Activated CD8-positive, alpha-beta memory T cell treated with anti-CD3 and anti-CD28 coated beads, Interleukin-2, amount 10 ng/mL, durations not matched to agents 7 days and 5 days (primary cell): ENCODE measurements at regions not wholly inside any gene's neighbourhood (a gene's known extent, or its start where the extent isn't known, plus 50 kb on each side); places are given as distances from the start of the nearest gene placed in this dataset.
"Not testable (repeated sequence)": the region's sequence is repeated elsewhere in the genome, so short reads cannot be mapped to it uniquely, and the experiment has no call there.

Source experiments
- ATAC-seq: fragments of 150-1000 bp; cut with Tn5 transposase; one replicate; pipeline ENCODE4 v1.10.0; 2021; ENCODE audit warnings: moderate library complexity
- CTCF ChIA-PET: fragments of 350-600 bp; sonication (Branson Sonifier 250); formaldehyde crosslinking; loops from one replicate; lab custom pipeline; 2021; ENCODE audit warnings: antibody characterized with exemption; lab: Charles Lee
- DNase-seq: peaks from one replicate; pipeline ENCODE4 v3.0.0-alpha.2; 2020
- H3K27ac Mint-ChIP-seq: one replicate; pipeline ENCODE4 v1.8.0; 2021; ENCODE audit warnings: mild to moderate bottlenecking, mixed read lengths
- H3K27me3 Mint-ChIP-seq: one replicate; pipeline ENCODE4 v1.8.0; 2021; ENCODE audit warnings: mixed read lengths
- H3K36me3 Mint-ChIP-seq: one replicate; pipeline ENCODE4 v1.8.0; 2021; ENCODE audit warnings: mild to moderate bottlenecking, mixed read lengths
- H3K4me1 Mint-ChIP-seq: one replicate; pipeline ENCODE4 v1.8.0; 2021; ENCODE audit warnings: mixed read lengths
- H3K4me3 Mint-ChIP-seq: one replicate; pipeline ENCODE4 v1.8.0; 2021; ENCODE audit warnings: mild to moderate bottlenecking, moderate library complexity, mixed read lengths
- H3K9me3 Mint-ChIP-seq: one replicate; pipeline ENCODE4 v1.8.0; 2022; ENCODE audit warnings: low read depth, mixed read lengths

- DNase-seq, result no peak
- H3K9me3 Mint-ChIP-seq, result no peaks in the 10 kb centered on the region
- H3K4me1 Mint-ChIP-seq, result no peaks in the 10 kb centered on the region
- H3K36me3 Mint-ChIP-seq, result no peaks in the 10 kb centered on the region
- H3K27ac Mint-ChIP-seq, result no peak overlapping the region
- H3K27me3 Mint-ChIP-seq, result no peaks in the 10 kb centered on the region
- CTCF ChIA-PET, result no interaction called here
- no peak overlapping the region for H3K4me3 Mint-ChIP-seq
- no peak for ATAC-seq
Measured at GRCh38 chr14:37992499-37992898, 215.2 kb upstream of the SSTR1 start.

- DNase-seq (no peak), ATAC-seq (no peak)
- Mint-ChIP-seq H3K9me3 (no peaks in the 10 kb centered on the region), H3K27ac (no peak overlapping the region), H3K27me3 (no peaks in the 10 kb centered on the region), H3K4me3 (no peak overlapping the region), H3K4me1 (no peaks in the 10 kb centered on the region), H3K36me3 (no peaks in the 10 kb centered on the region)
- CTCF ChIA-PET, result interaction anchor here (0.7 kb wide), 1 partner anchor 193 kb away, joined by 3 read pairs; no protein-coding TSS in a partner anchor
Measured at GRCh38 chr14:37994846-37995372, 212.8 kb upstream of the SSTR1 start.

GRCh38 chr14:37997017-37997416, 210.7 kb upstream of the SSTR1 start:
- Mint-ChIP-seq H3K4me3 (no peak overlapping the region), H3K4me1 (no peaks in the 10 kb centered on the region), H3K27ac (no peak overlapping the region), H3K27me3 (no peaks in the 10 kb centered on the region), H3K36me3 (no peaks in the 10 kb centered on the region), H3K9me3 (no peaks in the 10 kb centered on the region)
- DNase-seq (no peak), ATAC-seq (no peak)
- CTCF ChIA-PET, result no interaction called here

- no peak for ATAC-seq
- DNase-seq, result no peak
- H3K36me3 Mint-ChIP-seq, result no peaks in the 10 kb centered on the region
- no peak overlapping the region for H3K27ac Mint-ChIP-seq
- H3K27me3 Mint-ChIP-seq, result no peaks in the 10 kb centered on the region
- no peaks in the 10 kb centered on the region for H3K9me3 Mint-ChIP-seq
- CTCF ChIA-PET, result no interaction called here
- H3K4me1 Mint-ChIP-seq, result no peaks in the 10 kb centered on the region
- H3K4me3 Mint-ChIP-seq, result no peak overlapping the region
Measured at GRCh38 chr14:38000340-38000739, 207.4 kb upstream of the SSTR1 start.

GRCh38 chr14:38001501-38001900, 206.2 kb upstream of the SSTR1 start:
- ATAC-seq, result no peak
- Mint-ChIP-seq H3K27ac (no peak overlapping the region), H3K36me3 (no peaks in the 10 kb centered on the region), H3K27me3 (no peaks in the 10 kb centered on the region), H3K9me3 (peaks cover 3% of the 10 kb centered on the region), H3K4me3 (no peak overlapping the region), H3K4me1 (no peaks in the 10 kb centered on the region)
- DNase-seq, result no peak
- CTCF ChIA-PET, result no interaction called here

GRCh38 chr14:38003746-38004609, 203.7 kb upstream of the SSTR1 start:
- CTCF ChIA-PET, result no interaction called here
- Mint-ChIP-seq H3K27ac (no peak overlapping the region), H3K4me1 (no peaks in the 10 kb centered on the region), H3K9me3 (peaks cover 3% of the 10 kb centered on the region), H3K27me3 (no peaks in the 10 kb centered on the region), H3K4me3 (no peak overlapping the region), H3K36me3 (no peaks in the 10 kb centered on the region)
- ATAC-seq (no peak), DNase-seq (no peak)

GRCh38 chr14:38004610-38004879, 203.2 kb upstream of the SSTR1 start:
- H3K4me3 Mint-ChIP-seq, result no peak overlapping the region
- no peak for DNase-seq
- no peak overlapping the region for H3K27ac Mint-ChIP-seq
- ATAC-seq, result no peak
- CTCF ChIA-PET, result no interaction called here
- no peaks in the 10 kb centered on the region for H3K27me3 Mint-ChIP-seq
- no peaks in the 10 kb centered on the region for H3K4me1 Mint-ChIP-seq
- H3K9me3 Mint-ChIP-seq, result peaks cover 5% of the 10 kb centered on the region
- no peaks in the 10 kb centered on the region for H3K36me3 Mint-ChIP-seq

- DNase-seq, H3K4me1 Mint-ChIP-seq, H3K27ac Mint-ChIP-seq, H3K27me3 Mint-ChIP-seq, CTCF ChIA-PET, H3K4me3 Mint-ChIP-seq, ATAC-seq, H3K36me3 Mint-ChIP-seq: not testable (repeated sequence)
- H3K9me3 Mint-ChIP-seq, result peaks cover 14% of the 10 kb centered on the region
Measured at GRCh38 chr14:38011156-38011555, 196.5 kb upstream of the SSTR1 start.

- Mint-ChIP-seq H3K9me3 (peaks cover 14% of the 10 kb centered on the region), H3K4me1 (no peaks in the 10 kb centered on the region), H3K27ac (no peak overlapping the region), H3K4me3 (no peak overlapping the region), H3K27me3 (peaks cover 2% of the 10 kb centered on the region), H3K36me3 (peaks cover 3% of the 10 kb centered on the region)
- CTCF ChIA-PET, result no interaction called here
- DNase-seq (no peak), ATAC-seq (no peak)
Measured at GRCh38 chr14:38012056-38012455, 195.6 kb upstream of the SSTR1 start.

- CTCF ChIA-PET, result no interaction called here
- Mint-ChIP-seq H3K27ac (no peak overlapping the region), H3K4me3 (no peak overlapping the region), H3K27me3 (peaks cover 2% of the 10 kb centered on the region), H3K9me3 (peaks cover 7% of the 10 kb centered on the region), H3K36me3 (peaks cover 3% of the 10 kb centered on the region), H3K4me1 (no peaks in the 10 kb centered on the region)
- no peak for DNase-seq
- no peak for ATAC-seq
Measured at GRCh38 chr14:38016497-38016896, 191.2 kb upstream of the SSTR1 start.

GRCh38 chr14:38021861-38022260, 185.8 kb upstream of the SSTR1 start:
- no peaks in the 10 kb centered on the region for H3K27me3 Mint-ChIP-seq
- H3K4me3 Mint-ChIP-seq, result no peak overlapping the region
- ATAC-seq, result no peak
- no peaks in the 10 kb centered on the region for H3K36me3 Mint-ChIP-seq
- no peak for DNase-seq
- no peaks in the 10 kb centered on the region for H3K4me1 Mint-ChIP-seq
- no peak overlapping the region for H3K27ac Mint-ChIP-seq
- H3K9me3 Mint-ChIP-seq, result no peaks in the 10 kb centered on the region
- CTCF ChIA-PET, result no interaction called here

GRCh38 chr14:38022775-38023174, 184.9 kb upstream of the SSTR1 start:
- Mint-ChIP-seq H3K36me3 (no peaks in the 10 kb centered on the region), H3K27ac (no peak overlapping the region), H3K4me1 (no peaks in the 10 kb centered on the region), H3K27me3 (no peaks in the 10 kb centered on the region), H3K4me3 (no peak overlapping the region), H3K9me3 (no peaks in the 10 kb centered on the region)
- ATAC-seq, result no peak
- CTCF ChIA-PET, result no interaction called here
- no peak for DNase-seq

- Mint-ChIP-seq H3K27ac (no peak overlapping the region), H3K27me3 (no peaks in the 10 kb centered on the region), H3K4me1 (no peaks in the 10 kb centered on the region), H3K36me3 (no peaks in the 10 kb centered on the region), H3K4me3 (no peak overlapping the region), H3K9me3 (no peaks in the 10 kb centered on the region)
- CTCF ChIA-PET, result interaction anchor here (1.6 kb wide), 1 partner anchor 163 kb away, joined by 3 read pairs; no protein-coding TSS in a partner anchor
- DNase-seq (no peak), ATAC-seq (no peak)
Measured at GRCh38 chr14:38038171-38038570, 169.5 kb upstream of the SSTR1 start.

GRCh38 chr14:38038986-38039385, 168.7 kb upstream of the SSTR1 start:
- ATAC-seq, result no peak
- no peak overlapping the region for H3K27ac Mint-ChIP-seq
- no peaks in the 10 kb centered on the region for H3K9me3 Mint-ChIP-seq
- no peak for DNase-seq
- CTCF ChIA-PET, result interaction anchor here (1.6 kb wide), 1 partner anchor 164 kb away, joined by 3 read pairs; no protein-coding TSS in a partner anchor
- H3K4me3 Mint-ChIP-seq, result no peak overlapping the region
- H3K27me3 Mint-ChIP-seq, result no peaks in the 10 kb centered on the region
- H3K4me1 Mint-ChIP-seq, result no peaks in the 10 kb centered on the region
- H3K36me3 Mint-ChIP-seq, result no peaks in the 10 kb centered on the region
